GM12891 (cell line): ENCODE measurements at regions not wholly inside any gene's neighbourhood (a gene's known extent, or its start where the extent isn't known, plus 50 kb on each side); places are given as distances from the start of the nearest gene placed in this dataset.

Source experiments
- DNase-seq: peaks from one replicate; pipeline ENCODE4 v3.0.0; 2011; ENCODE audit warnings: low spot score; ENCODE audit not compliant: insufficient read length
- FAIRE-seq: peaks from 2 replicates; lab custom pipeline; 2011; peaks lifted over from hg19 to GRCh38; lab: Jason Lieb, UNC
- PAX5 ChIP-seq: IDR thresholded peaks from 2 replicates; pipeline ENCODE4 v1.6.1; 2011; ENCODE audit warnings: low read length, moderate library complexity, mild to moderate bottlenecking; ENCODE audit not compliant: insufficient read depth, severe bottlenecking
- POLR2A ChIP-seq: IDR thresholded peaks from 2 replicates; pipeline ENCODE4 v1.6.1; 2011; ENCODE audit warnings: low read depth, low read length, control low read depth
- POLR2AphosphoS5 ChIP-seq: IDR thresholded peaks from 2 replicates; pipeline ENCODE4 v1.6.1; 2011; ENCODE audit warnings: low read depth, low read length, control low read depth
- POU2F2 ChIP-seq: IDR thresholded peaks from 2 replicates; pipeline ENCODE4 v1.6.1; 2011; ENCODE audit warnings: low read depth, mild to moderate bottlenecking, control low read depth, low read length, moderate library complexity
- SPI1 ChIP-seq: IDR thresholded peaks from 2 replicates; pipeline ENCODE4 v1.6.1; 2011; ENCODE audit warnings: low read depth, low read length, control low read depth
- TAF1 ChIP-seq: IDR thresholded peaks from 2 replicates; pipeline ENCODE4 v1.6.1; 2011; ENCODE audit warnings: low read depth, low read length, control low read depth

- no peak for FAIRE-seq
- TF ChIP-seq POU2F2 (no peak), POLR2A (no peak), POLR2AphosphoS5 (no peak), PAX5 (no peak), TAF1 (no peak), SPI1 (no peak)
- no peak for DNase-seq
Observed at GRCh38 chr12:25872137-25872536, 86.3 kb upstream of the RASSF8 start.

- DNase-seq (no peak), FAIRE-seq (no peak)
- TF ChIP-seq POU2F2 (no peak), POLR2AphosphoS5 (no peak), SPI1 (no peak), PAX5 (no peak), TAF1 (no peak), POLR2A (no peak)
Observed at GRCh38 chr12:25875661-25876060, 82.8 kb upstream of the RASSF8 start.

DNA sequence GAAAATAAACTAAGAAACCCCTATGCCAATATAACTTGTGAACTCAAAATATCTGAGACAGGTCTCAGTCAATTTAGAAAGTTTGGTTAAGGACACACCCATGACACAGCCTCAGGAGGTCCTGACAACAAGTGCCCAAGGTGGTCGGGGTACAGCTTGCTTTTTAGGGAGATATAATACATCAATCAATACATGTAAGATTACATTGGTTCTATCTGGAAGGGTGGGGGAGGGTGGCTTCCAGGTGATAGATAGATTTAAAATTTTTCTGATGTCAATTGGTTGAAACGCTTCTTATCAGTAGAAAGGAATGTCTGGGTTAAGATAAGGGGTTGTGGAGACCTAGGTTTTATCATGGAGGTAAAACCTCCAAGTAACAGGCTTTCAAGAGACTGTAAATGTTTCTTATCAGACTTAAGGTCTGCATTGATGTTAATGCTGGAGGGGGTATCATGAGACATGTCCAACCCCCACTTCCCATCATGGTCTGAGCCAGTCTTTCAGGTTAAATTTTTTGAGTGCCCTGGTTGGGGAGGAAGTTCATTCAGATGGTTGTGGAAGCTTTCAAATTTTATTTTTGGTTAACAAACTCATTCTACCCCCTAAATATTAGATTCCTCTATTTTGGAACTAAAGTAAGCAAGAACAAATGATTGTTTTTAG lies 82.0 kb upstream of the RASSF8 start:
- DNase-seq (no peak), FAIRE-seq (no peak)
- no peak for TF ChIP-seq PAX5
- TF ChIP-seq SPI1, result no peak
- TF ChIP-seq TAF1, result no peak
- no peak for TF ChIP-seq POU2F2
- no peak for TF ChIP-seq POLR2A
- TF ChIP-seq POLR2AphosphoS5, result no peak

DNA sequence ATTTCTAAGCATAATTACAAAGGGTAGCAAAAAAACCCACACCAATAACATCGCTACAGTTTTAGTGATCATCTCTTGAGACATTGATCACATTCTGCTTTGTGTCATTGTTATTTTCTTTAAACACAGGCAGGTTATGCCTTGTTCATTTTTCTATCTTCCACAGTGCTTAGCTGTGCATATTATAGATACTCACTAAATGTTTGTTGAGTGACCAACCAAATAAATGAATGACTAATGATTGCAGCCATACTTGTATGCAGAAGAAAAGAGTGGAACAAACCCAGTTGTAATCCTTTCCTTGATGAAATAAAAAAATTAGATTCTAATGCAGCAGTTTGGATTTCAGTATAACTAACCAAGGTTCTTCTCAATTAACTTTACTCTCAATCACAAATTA lies 81.0 kb upstream of the RASSF8 start:
- DNase-seq (no peak), FAIRE-seq (no peak)
- no peak for TF ChIP-seq POLR2AphosphoS5
- no peak for TF ChIP-seq POU2F2
- no peak for TF ChIP-seq TAF1
- TF ChIP-seq SPI1, result no peak
- no peak for TF ChIP-seq PAX5
- no peak for TF ChIP-seq POLR2A

GRCh38 chr12:25882266-25882665 lies 76.2 kb upstream of the RASSF8 start:
- DNase-seq, result no peak
- TF ChIP-seq POU2F2 (no peak), SPI1 (no peak), POLR2A (no peak), PAX5 (no peak), TAF1 (no peak), POLR2AphosphoS5 (no peak)
- no peak for FAIRE-seq

GRCh38 chr12:25883026-25883916 lies 75.2 kb upstream of the RASSF8 start:
- TF ChIP-seq POLR2AphosphoS5, result no peak
- DNase-seq (no peak), FAIRE-seq (no peak)

DNA sequence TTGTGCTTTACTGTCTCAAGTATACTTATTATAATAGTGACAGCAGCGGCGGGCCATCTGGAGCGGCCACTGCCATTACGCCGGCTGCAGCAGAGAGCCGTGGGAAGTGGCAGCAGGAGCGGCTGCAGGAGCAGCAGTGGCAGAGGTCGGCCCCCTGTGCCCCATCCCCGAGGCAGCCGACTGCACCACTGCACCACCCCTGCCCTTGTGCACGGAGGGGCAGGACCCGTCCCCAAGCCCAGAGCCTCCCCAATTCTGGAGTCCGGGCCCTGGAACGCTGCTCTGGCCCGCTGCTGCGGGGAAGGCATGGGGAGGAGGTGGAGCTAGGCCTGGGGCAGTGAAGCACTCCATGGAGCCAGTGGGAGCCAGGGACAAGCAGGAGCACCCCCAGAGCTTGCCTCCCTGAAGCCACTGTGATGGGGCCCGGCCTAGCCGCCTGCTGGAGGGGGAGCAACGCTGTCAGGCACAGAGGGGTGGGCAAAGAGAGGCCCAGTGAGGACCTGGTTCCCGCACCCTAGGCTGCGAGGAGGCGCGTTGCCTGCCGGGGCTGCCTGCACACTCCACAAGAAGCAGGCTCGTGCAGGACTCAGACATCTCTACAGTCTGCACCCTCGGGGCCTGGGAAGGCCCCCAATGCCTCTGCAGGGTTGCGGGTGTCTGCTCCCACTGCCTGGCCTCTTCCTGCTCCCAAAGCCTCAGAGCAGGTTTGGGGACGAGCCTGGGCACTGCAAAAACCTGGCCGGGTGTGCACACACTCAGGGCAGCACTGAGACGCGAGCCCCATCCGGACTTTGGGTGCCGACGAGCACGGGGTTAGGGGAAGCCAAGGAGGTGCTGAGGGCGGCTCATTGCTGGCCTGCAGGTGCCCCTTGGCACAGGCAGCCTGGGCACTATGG lies 74.2 kb upstream of the RASSF8 start:
- FAIRE-seq (no peak), DNase-seq (no peak)
- TF ChIP-seq POLR2A, result no peak
- TF ChIP-seq POLR2AphosphoS5, result no peak
- TF ChIP-seq PAX5, result no peak
- no peak for TF ChIP-seq SPI1

- FAIRE-seq (no peak), DNase-seq (no peak)
- no peak for TF ChIP-seq TAF1
- TF ChIP-seq POLR2AphosphoS5, result no peak
- TF ChIP-seq POLR2A, result no peak
- TF ChIP-seq SPI1, result no peak
Observed at GRCh38 chr12:25884920-25885234, 73.6 kb upstream of the RASSF8 start.

- TF ChIP-seq PAX5, result no peak
- TF ChIP-seq POU2F2, result no peak
- TF ChIP-seq POLR2AphosphoS5, result no peak
- no peak for TF ChIP-seq SPI1
- no peak for TF ChIP-seq POLR2A
- no peak for TF ChIP-seq TAF1
- FAIRE-seq (no peak), DNase-seq (no peak)
Observed at GRCh38 chr12:25886396-25886795, 72.1 kb upstream of the RASSF8 start.
